Adrenal gland (tissue), 9 donors: ENCODE measurements at regions not wholly inside any gene's neighbourhood (a gene's known extent, or its start where the extent isn't known, plus 50 kb on each side); places are given as distances from the start of the nearest gene placed in this dataset.

Experiments
- DNase-seq, 7 donors: peaks; one replicate each; pipeline ENCODE4 v3.0.0-alpha.2; 2019 to 2020
- H3K27ac ChIP-seq, 5 donors: fragments of 200-600 bp; sonication (generic) in 4 of 5; 1 replicate in 3 of 5; 2 replicates in 2 of 5; pipeline versions ENCODE4 v1.5.1 to v1.8.0; 2016 to 2020; ENCODE audit warnings: mild to moderate bottlenecking in 1 of 5
- H3K27me3 ChIP-seq: fragments of 200-600 bp; 2 replicates; pipeline ENCODE4 v1.8.0; 2021
- H3K36me3 ChIP-seq, 2 donors: fragments of 200-600 bp; replicated peaks in 1 of 2; 1 replicate in 1 of 2; 2 replicates in 1 of 2; pipeline versions ENCODE4 v1.5.1 to v1.8.0; 2018 to 2022
- H3K4me1 ChIP-seq, 2 donors: fragments of 200-600 bp; replicated peaks in 1 of 2; 1 replicate in 1 of 2; 2 replicates in 1 of 2; pipeline versions ENCODE4 v1.5.1 to v1.8.0; 2018 to 2021
- H3K4me3 ChIP-seq, 4 donors: fragments of 200-600 bp; sonication (generic) in 3 of 4; one replicate each; pipeline ENCODE4 v1.5.1; 2016 to 2018
- H3K9me3 ChIP-seq, 3 donors: fragments of 200-600 bp; sonication (generic) in 1 of 3; replicated peaks in 1 of 3; 1 replicate in 2 of 3; 2 replicates in 1 of 3; pipeline versions ENCODE4 v1.5.1 to v1.8.0; 2016 to 2021
- POLR2A ChIP-seq, 2 donors: fragments of 450-650 bp; IDR thresholded peaks; one replicate each; pipeline ENCODE4 v1.6.1; 2017; ENCODE audit warnings: antibody characterized with exemption in 2 of 2, mild to moderate bottlenecking in 2 of 2, moderate library complexity in 1 of 2
- WGBS, 4 donors: extraction: QIAGEN DNeasy Blood & Tissue Kit in 2 of 4; methylation state at CpG; one replicate each; pipeline versions ENCODE4 v1.1.5 to v1.1.7; 2013 to 2017; 5-methylcytosine and 5-hydroxymethylcytosine counted together
- intact Hi-C, 2 donors: fragments of 100-400 bp; cut with DNase I; formaldehyde crosslinking; loops; one replicate each; pipeline versions ENCODE4 v1.14.1 to v1.15.0; 2022 to 2023
- TF ChIP-seq, protein P1 (sequence below), 6 experiments: fragments of 450-650 bp in 4 of 6; fragments of 200-600 bp in 2 of 6; sonication (generic) in 1 of 6; IDR thresholded peaks; 1 replicate in 5 of 6; 2 replicates in 1 of 6; pipeline versions ENCODE4 v1.5.1 to v1.8.0; 2016 to 2021; ENCODE audit warnings: antibody characterized with exemption in 6 of 6, mild to moderate bottlenecking in 2 of 6, moderate library complexity in 1 of 6
- donor health status: healthy with polysubstance abuse.
- donor health status: Bipolar disorder and iron deficiency.
- donor health status: DM: yes; HTN: yes; CAD: no.
- donor health status: DM: no; HTN: no; CAD: no.
- donor health status: DM: no; HTN: no; CAD: no.

DNA sequence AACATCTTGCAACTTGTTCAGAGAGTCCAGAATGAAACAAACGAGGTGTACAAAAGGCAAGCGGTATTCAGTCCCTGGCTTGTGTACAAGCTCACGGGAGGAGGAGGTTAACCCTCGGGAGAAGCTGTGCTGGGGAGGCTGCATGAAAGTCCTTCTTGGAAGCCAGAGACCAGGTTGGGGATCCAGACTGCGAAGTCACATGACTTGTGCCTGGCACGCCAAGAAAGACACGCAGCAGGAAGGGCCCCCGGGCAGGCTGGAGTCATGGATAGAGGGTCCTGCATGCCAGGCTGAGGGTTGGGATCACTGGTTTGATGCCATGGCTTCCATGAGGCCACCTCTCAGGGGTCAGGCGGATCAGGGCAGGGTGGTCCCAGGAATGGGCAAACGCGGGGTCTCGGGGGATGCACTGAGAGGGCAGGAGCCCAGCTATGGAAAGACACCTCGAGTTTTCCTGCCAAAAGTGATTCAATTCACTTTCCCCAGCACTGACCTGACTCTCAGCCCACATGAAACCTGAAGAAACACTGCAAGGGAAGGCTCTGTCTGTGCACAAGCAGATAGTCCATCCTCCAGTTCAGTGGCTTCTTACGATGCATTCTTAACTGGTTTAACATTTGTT, 79.4 kb downstream of the DLL1 start:
- 77 to 89% (median 84%) methylated on average over 11 to 14 of the region's 14 CpGs for WGBS, 4 donors
- H3K4me1 ChIP-seq: no peaks in the 10 kb centered on the region
- intact Hi-C loops: no loop called here
- DNase-seq: peak in 3 of 7 donors; percentile 10 to 35 (median 12)
- no peak overlapping the region for H3K4me3 ChIP-seq
- TF ChIP-seq POLR2A (IDR thresholded peaks at IDR 0.05): no peak
- TF ChIP-seq, protein P1, sequence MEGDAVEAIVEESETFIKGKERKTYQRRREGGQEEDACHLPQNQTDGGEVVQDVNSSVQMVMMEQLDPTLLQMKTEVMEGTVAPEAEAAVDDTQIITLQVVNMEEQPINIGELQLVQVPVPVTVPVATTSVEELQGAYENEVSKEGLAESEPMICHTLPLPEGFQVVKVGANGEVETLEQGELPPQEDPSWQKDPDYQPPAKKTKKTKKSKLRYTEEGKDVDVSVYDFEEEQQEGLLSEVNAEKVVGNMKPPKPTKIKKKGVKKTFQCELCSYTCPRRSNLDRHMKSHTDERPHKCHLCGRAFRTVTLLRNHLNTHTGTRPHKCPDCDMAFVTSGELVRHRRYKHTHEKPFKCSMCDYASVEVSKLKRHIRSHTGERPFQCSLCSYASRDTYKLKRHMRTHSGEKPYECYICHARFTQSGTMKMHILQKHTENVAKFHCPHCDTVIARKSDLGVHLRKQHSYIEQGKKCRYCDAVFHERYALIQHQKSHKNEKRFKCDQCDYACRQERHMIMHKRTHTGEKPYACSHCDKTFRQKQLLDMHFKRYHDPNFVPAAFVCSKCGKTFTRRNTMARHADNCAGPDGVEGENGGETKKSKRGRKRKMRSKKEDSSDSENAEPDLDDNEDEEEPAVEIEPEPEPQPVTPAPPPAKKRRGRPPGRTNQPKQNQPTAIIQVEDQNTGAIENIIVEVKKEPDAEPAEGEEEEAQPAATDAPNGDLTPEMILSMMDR (IDR thresholded peaks at IDR 0.05): no peak
- H3K36me3 ChIP-seq: no peaks in the 10 kb centered on the region
- H3K27me3 ChIP-seq: peaks cover 7% of the 10 kb centered on the region
- no peak overlapping the region for H3K27ac ChIP-seq
- no peaks in the 10 kb centered on the region for H3K9me3 ChIP-seq

DNA sequence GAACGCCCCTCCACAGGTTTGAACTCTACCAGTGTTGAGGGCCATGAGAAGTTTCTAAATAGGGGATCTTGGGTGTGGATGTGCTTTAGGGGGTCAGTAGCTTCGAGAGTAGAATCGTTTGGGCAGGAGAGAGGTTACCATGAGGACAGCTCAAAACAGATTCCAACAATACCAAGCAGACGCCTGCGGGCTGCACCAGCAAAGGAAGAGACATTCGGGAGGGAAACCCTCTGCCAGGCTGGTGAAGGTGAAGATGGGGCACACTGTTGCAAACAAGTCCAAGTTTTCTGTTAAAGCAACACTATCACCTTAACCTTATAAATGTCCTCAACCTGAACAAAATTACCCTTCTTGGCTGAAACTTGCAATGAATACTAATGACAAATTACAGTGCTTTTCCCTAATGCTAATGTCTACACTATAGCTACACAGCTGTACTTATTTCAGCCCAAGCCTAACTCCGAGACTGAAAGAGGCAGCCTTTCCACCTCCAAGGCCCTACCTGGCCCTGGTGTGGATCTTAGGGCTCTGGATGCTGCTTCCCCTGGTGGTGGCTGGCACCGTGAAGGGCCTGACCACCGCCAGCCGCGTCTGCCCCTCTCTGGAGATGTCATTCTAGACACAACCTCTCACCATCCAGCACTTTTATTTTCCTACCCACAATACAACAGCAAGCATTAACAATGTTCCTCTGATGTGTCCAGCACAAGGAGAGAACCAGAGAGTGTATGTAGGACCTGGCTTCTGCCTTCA, 80.1 kb downstream of the DLL1 start:
- intact Hi-C loops: no loop called here
- 66 to 76% (median 71%) methylated on average over 11 of the region's 11 CpGs for WGBS, 4 donors

DNA sequence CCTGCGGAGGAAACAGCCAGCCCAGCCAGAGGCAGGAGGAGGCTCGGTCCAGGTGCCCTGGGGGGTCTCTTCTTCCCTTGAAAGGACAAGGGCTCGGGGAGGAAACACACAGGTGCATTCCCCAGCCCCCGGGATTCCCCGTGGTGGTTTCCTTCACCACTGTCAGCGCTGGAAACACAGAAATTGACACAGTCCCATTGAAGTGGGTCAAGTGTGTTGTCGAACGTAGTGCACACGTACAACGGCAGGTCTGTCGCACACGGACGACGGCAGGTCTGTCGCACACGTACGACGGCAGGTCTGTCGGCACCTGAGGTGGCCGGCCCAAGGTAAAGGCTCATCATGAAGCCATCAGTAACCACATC, 80.9 kb downstream of the DLL1 start:
- no peaks in the 10 kb centered on the region for H3K36me3 ChIP-seq
- intact Hi-C loops: no loop called here
- H3K4me1 ChIP-seq: no peaks in the 10 kb centered on the region
- H3K27me3 ChIP-seq: peaks cover 7% of the 10 kb centered on the region
- DNase-seq: no peak
- WGBS, 4 donors: 84 to 94% (median 92%) methylated on average over 15 to 20 of the region's 20 CpGs
- no peak overlapping the region for H3K4me3 ChIP-seq
- TF ChIP-seq, protein P1 (IDR thresholded peaks at IDR 0.05): no peak
- TF ChIP-seq POLR2A (IDR thresholded peaks at IDR 0.05): no peak
- H3K27ac ChIP-seq: no peak overlapping the region
- H3K9me3 ChIP-seq: no peaks in the 10 kb centered on the region

More for the DNA sequence above, 80.1 kb downstream of the DLL1 start:
- no peak for DNase-seq
- H3K4me1 ChIP-seq: no peaks in the 10 kb centered on the region
- no peaks in the 10 kb centered on the region for H3K9me3 ChIP-seq
- H3K36me3 ChIP-seq: no peaks in the 10 kb centered on the region
- H3K27me3 ChIP-seq: peaks cover 7% of the 10 kb centered on the region
- H3K27ac ChIP-seq: no peak overlapping the region
- TF ChIP-seq POLR2A (IDR thresholded peaks at IDR 0.05): no peak
- TF ChIP-seq, protein P1 (IDR thresholded peaks at IDR 0.05): no peak
- no peak overlapping the region for H3K4me3 ChIP-seq

DNA sequence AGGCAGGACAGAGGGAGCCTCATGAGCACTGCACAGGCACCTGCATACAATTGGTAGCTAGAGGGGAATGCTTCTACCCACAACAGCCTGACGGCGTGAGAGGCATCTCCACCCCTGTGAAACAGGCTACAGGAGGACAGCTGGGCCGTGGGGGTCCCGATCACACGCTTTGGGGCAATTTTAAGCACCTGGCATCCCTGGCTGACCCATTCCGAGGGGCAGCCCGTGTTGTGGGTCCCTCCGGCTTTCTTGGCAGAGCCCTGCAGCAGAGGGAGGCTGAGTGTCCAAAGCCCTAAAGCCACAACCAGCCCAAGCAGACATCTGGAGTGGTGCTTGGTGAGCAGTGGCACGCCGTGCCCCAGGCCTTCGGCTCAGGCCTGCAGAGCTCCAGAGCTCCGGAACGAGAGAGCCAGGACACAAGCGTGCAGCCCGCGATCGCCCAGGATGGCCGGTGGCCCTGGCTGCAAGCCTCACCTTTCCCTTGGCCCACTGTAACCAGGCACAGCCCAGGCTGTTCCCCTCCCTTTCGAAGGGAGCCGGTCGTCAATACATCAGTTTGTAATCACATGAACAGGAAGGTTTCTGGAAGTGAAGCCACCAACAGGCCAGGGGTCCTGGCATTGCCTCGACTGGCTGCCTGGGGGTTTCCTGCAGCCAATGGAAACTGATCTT, 81.4 kb downstream of the DLL1 start:
- TF ChIP-seq, protein P1 (IDR thresholded peaks at IDR 0.05): no peak
- H3K36me3 ChIP-seq: no peaks in the 10 kb centered on the region
- peaks cover 7% of the 10 kb centered on the region for H3K27me3 ChIP-seq
- no peaks in the 10 kb centered on the region for H3K9me3 ChIP-seq
- peak in 2 of 7 donors; percentile 8 to 30 for DNase-seq
- intact Hi-C loops: no loop called here
- WGBS, 4 donors: 77 to 86% (median 82%) methylated on average over 8 to 22 of the region's 22 CpGs
- H3K4me3 ChIP-seq: no peak overlapping the region
- no peaks in the 10 kb centered on the region for H3K4me1 ChIP-seq
- H3K27ac ChIP-seq: no peak overlapping the region
